Muscle layer of duodenum (tissue), 2 donors: ENCODE measurements at regions not wholly inside any gene's neighbourhood (a gene's known extent, or its start where the extent isn't known, plus 50 kb on each side); places are given as distances from the start of the nearest gene placed in this dataset.
"Not testable (repeated sequence)": the region's sequence is repeated elsewhere in the genome, so short reads cannot be mapped to it uniquely, and the experiment has no call there.

Source experiments
- H3K27ac ChIP-seq: one replicate; pipeline ENCODE4 v1.7.0; 2013; ENCODE audit warnings: mild to moderate bottlenecking, low read length
- H3K27me3 ChIP-seq: one replicate; pipeline ENCODE4 v1.7.0; 2013; ENCODE audit warnings: low read depth, mild to moderate bottlenecking, control low read depth, low read length
- H3K36me3 ChIP-seq, 2 donors: one replicate each; pipeline ENCODE4 v1.7.0; 2013; ENCODE audit warnings: low read length in 2 of 2, control low read depth in 1 of 2, mild to moderate bottlenecking in 1 of 2; ENCODE audit not compliant: insufficient read depth in 2 of 2, control insufficient read depth in 1 of 2
- H3K4me1 ChIP-seq, 2 donors: one replicate each; pipeline ENCODE4 v1.7.0; 2013; ENCODE audit warnings: low read length in 2 of 2, mild to moderate bottlenecking in 2 of 2, control low read depth in 1 of 2, moderate library complexity in 1 of 2; ENCODE audit not compliant: insufficient read depth in 2 of 2, control insufficient read depth in 1 of 2
- H3K4me3 ChIP-seq, 2 donors: one replicate each; pipeline ENCODE4 v1.7.0; 2013; ENCODE audit warnings: low read length in 2 of 2, low read depth in 1 of 2, mild to moderate bottlenecking in 1 of 2
- H3K9me3 ChIP-seq, 2 donors: one replicate each; pipeline ENCODE4 v1.7.0; 2013; ENCODE audit warnings: low read length in 2 of 2, control low read depth in 1 of 2, mild to moderate bottlenecking in 1 of 2; ENCODE audit not compliant: control insufficient read depth in 1 of 2
- donor health status: healthy.

- no peaks in the 10 kb centered on the region for H3K36me3 ChIP-seq
- no peaks in the 10 kb centered on the region for H3K27me3 ChIP-seq
- no peak overlapping the region for H3K4me3 ChIP-seq
- H3K9me3 ChIP-seq, result peaks cover 0 to 4% of the 10 kb centered on the region in 2 donors
- peak overlapping the region; percentile 21 for H3K27ac ChIP-seq
- peaks cover 0 to 14% of the 10 kb centered on the region in 2 donors for H3K4me1 ChIP-seq
Measured at GRCh38 chr10:29784175-29784773, 149.5 kb upstream of the SVIL start.

GRCh38 chr10:29783201-29783947 lies 148.6 kb upstream of the SVIL start:
- H3K9me3 ChIP-seq, result peaks cover 0 to 4% of the 10 kb centered on the region in 2 donors
- no peaks in the 10 kb centered on the region for H3K36me3 ChIP-seq
- no peak overlapping the region for H3K27ac ChIP-seq
- H3K4me1 ChIP-seq, result peaks cover 0 to 17% of the 10 kb centered on the region in 2 donors
- no peaks in the 10 kb centered on the region for H3K27me3 ChIP-seq
- no peak overlapping the region for H3K4me3 ChIP-seq

GRCh38 chr10:29780639-29781038 lies 145.9 kb upstream of the SVIL start:
- Histone ChIP-seq H3K4me3 (no peak overlapping the region), H3K36me3 (no peaks in the 10 kb centered on the region), H3K27me3 (no peaks in the 10 kb centered on the region), H3K9me3 (no peaks in the 10 kb centered on the region), H3K27ac (no peak overlapping the region), H3K4me1 (peaks cover 0 to 17% of the 10 kb centered on the region in 2 donors)

- no peak overlapping the region for H3K4me3 ChIP-seq
- no peaks in the 10 kb centered on the region for H3K36me3 ChIP-seq
- peaks cover 0 to 18% of the 10 kb centered on the region in 2 donors for H3K4me1 ChIP-seq
- no peaks in the 10 kb centered on the region for H3K27me3 ChIP-seq
- H3K9me3 ChIP-seq, result no peaks in the 10 kb centered on the region
- H3K27ac ChIP-seq, result peak overlapping the region; percentile 14
Measured at GRCh38 chr10:29780096-29780495, 145.3 kb upstream of the SVIL start.

GRCh38 chr10:29776246-29776645 lies 141.5 kb upstream of the SVIL start:
- Histone ChIP-seq H3K27me3 (no peaks in the 10 kb centered on the region), H3K27ac (no peak overlapping the region), H3K9me3 (no peaks in the 10 kb centered on the region), H3K4me3 (no peak overlapping the region), H3K4me1 (peaks cover 0 to 14% of the 10 kb centered on the region in 2 donors), H3K36me3 (no peaks in the 10 kb centered on the region)

GRCh38 chr10:29774475-29774874 lies 139.7 kb upstream of the SVIL start:
- Histone ChIP-seq H3K9me3 (no peaks in the 10 kb centered on the region), H3K4me1 (peaks cover 0 to 13% of the 10 kb centered on the region in 2 donors), H3K27me3 (no peaks in the 10 kb centered on the region), H3K36me3 (no peaks in the 10 kb centered on the region), H3K27ac (no peak overlapping the region), H3K4me3 (no peak overlapping the region)

- H3K27me3 ChIP-seq, result no peaks in the 10 kb centered on the region
- H3K36me3 ChIP-seq, result no peaks in the 10 kb centered on the region
- no peaks in the 10 kb centered on the region for H3K9me3 ChIP-seq
- H3K4me3 ChIP-seq, result no peak overlapping the region
- H3K4me1 ChIP-seq, result peaks cover 0 to 8% of the 10 kb centered on the region in 2 donors
- no peak overlapping the region for H3K27ac ChIP-seq
Measured at GRCh38 chr10:29773675-29774091, 138.9 kb upstream of the SVIL start.

- no peak overlapping the region for H3K4me3 ChIP-seq
- H3K36me3 ChIP-seq, result no peaks in the 10 kb centered on the region
- H3K4me1 ChIP-seq, result peaks cover 0 to 8% of the 10 kb centered on the region in 2 donors
- no peaks in the 10 kb centered on the region for H3K9me3 ChIP-seq
- H3K27me3 ChIP-seq, result no peaks in the 10 kb centered on the region
- no peak overlapping the region for H3K27ac ChIP-seq
Measured at GRCh38 chr10:29772403-29772802, 137.6 kb upstream of the SVIL start.

GRCh38 chr10:29771376-29771775 lies 136.6 kb upstream of the SVIL start:
- Histone ChIP-seq H3K36me3 (no peaks in the 10 kb centered on the region), H3K27ac (no peak overlapping the region), H3K27me3 (no peaks in the 10 kb centered on the region), H3K4me1 (peaks cover 0 to 8% of the 10 kb centered on the region in 2 donors), H3K9me3 (no peaks in the 10 kb centered on the region), H3K4me3 (no peak overlapping the region)

GRCh38 chr10:29769277-29769676 lies 134.5 kb upstream of the SVIL start:
- H3K9me3 ChIP-seq, H3K4me3 ChIP-seq, H3K36me3 ChIP-seq, H3K4me1 ChIP-seq, H3K27ac ChIP-seq, H3K27me3 ChIP-seq: not testable (repeated sequence)

- Histone ChIP-seq H3K27me3 (no peaks in the 10 kb centered on the region), H3K36me3 (no peaks in the 10 kb centered on the region), H3K9me3 (no peaks in the 10 kb centered on the region), H3K27ac (no peak overlapping the region), H3K4me1 (peaks cover 0 to 12% of the 10 kb centered on the region in 2 donors), H3K4me3 (no peak overlapping the region)
Measured at GRCh38 chr10:29767968-29768367, 133.2 kb upstream of the SVIL start.
